Ishikawa (cell line): ENCODE measurements at regions not wholly inside any gene's neighbourhood (a gene's known extent, or its start where the extent isn't known, plus 50 kb on each side); places are given as distances from the start of the nearest gene placed in this dataset.

ENCODE experiments used
- CREB1 ChIP-seq: IDR thresholded peaks from 2 replicates; pipeline ENCODE4 v1.6.1; 2012; ENCODE audit warnings: low read depth
- EGR1 ChIP-seq: IDR thresholded peaks from 2 replicates; pipeline ENCODE4 v1.6.1; 2012
- EP300 ChIP-seq: IDR thresholded peaks from 2 replicates; pipeline ENCODE4 v1.6.1; 2012; ENCODE audit warnings: borderline replicate concordance
- RAD21 ChIP-seq: IDR thresholded peaks from 2 replicates; pipeline ENCODE4 v1.6.1; 2012; ENCODE audit warnings: low read depth
- ZBTB7A ChIP-seq: IDR thresholded peaks from 2 replicates; pipeline ENCODE4 v1.6.1; 2012; ENCODE audit warnings: low read depth
- TF ChIP-seq, protein P1 (sequence below): IDR thresholded peaks from 2 replicates; pipeline ENCODE4 v1.6.1; 2012; ENCODE audit warnings: low read depth, mild to moderate bottlenecking
- TF ChIP-seq, protein P2 (sequence below): IDR thresholded peaks from 2 replicates; pipeline ENCODE4 v1.6.1; 2012

DNA sequence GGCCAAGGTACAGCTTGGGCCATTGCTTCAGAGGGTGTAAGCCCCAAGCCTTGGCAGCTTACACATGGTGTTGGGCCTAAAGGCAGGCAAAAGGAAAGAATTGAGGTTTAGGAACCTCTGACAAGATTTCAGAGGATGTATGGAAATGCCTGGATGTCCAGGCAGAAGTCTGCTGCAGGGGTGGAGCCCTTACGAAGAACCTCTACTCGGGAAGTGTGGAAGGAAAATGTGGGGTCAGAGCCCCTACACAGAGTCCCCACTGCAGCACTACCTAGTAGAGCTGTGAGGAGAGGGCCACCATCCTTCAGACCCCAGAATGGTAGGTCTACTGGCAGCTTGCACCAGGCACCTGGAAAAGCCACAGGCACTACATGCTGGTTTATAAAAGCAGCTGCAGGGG lies 124.2 kb downstream of the RPIA start:
- TF ChIP-seq EP300, result no peak
- TF ChIP-seq CREB1, result no peak
- TF ChIP-seq RAD21, result no peak
- TF ChIP-seq EGR1, result no peak
- TF ChIP-seq, protein P1, sequence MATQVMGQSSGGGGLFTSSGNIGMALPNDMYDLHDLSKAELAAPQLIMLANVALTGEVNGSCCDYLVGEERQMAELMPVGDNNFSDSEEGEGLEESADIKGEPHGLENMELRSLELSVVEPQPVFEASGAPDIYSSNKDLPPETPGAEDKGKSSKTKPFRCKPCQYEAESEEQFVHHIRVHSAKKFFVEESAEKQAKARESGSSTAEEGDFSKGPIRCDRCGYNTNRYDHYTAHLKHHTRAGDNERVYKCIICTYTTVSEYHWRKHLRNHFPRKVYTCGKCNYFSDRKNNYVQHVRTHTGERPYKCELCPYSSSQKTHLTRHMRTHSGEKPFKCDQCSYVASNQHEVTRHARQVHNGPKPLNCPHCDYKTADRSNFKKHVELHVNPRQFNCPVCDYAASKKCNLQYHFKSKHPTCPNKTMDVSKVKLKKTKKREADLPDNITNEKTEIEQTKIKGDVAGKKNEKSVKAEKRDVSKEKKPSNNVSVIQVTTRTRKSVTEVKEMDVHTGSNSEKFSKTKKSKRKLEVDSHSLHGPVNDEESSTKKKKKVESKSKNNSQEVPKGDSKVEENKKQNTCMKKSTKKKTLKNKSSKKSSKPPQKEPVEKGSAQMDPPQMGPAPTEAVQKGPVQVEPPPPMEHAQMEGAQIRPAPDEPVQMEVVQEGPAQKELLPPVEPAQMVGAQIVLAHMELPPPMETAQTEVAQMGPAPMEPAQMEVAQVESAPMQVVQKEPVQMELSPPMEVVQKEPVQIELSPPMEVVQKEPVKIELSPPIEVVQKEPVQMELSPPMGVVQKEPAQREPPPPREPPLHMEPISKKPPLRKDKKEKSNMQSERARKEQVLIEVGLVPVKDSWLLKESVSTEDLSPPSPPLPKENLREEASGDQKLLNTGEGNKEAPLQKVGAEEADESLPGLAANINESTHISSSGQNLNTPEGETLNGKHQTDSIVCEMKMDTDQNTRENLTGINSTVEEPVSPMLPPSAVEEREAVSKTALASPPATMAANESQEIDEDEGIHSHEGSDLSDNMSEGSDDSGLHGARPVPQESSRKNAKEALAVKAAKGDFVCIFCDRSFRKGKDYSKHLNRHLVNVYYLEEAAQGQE, result no peak
- TF ChIP-seq, protein P2, sequence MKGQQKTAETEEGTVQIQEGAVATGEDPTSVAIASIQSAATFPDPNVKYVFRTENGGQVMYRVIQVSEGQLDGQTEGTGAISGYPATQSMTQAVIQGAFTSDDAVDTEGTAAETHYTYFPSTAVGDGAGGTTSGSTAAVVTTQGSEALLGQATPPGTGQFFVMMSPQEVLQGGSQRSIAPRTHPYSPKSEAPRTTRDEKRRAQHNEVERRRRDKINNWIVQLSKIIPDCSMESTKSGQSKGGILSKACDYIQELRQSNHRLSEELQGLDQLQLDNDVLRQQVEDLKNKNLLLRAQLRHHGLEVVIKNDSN, result no peak
- no peak for TF ChIP-seq ZBTB7A
